H1 (cell line): ENCODE measurements at regions not wholly inside any gene's neighbourhood (a gene's known extent, or its start where the extent isn't known, plus 50 kb on each side); places are given as distances from the start of the nearest gene placed in this dataset.

Experiments
- CTCF ChIA-PET: fragments of 300-600 bp; sonication (Branson Sonifier 250); formaldehyde crosslinking; loops from one replicate; lab custom pipeline; 2021; ENCODE audit not compliant: partially characterized antibody; lab: Charles Lee
- POLR2A ChIA-PET: fragments of 300-600 bp; sonication (Branson Sonifier 250); formaldehyde crosslinking; loops from one replicate; lab custom pipeline; 2021; ENCODE audit warnings: inconsistent platforms; ENCODE audit not compliant: partially characterized antibody; lab: Charles Lee
- DNase-seq, 2 experiments: peaks; one replicate each; pipeline versions ENCODE4 v3.0.0 to v3.0.0-alpha.2; 2010 to 2022; ENCODE audit warnings: low spot score in 2 of 2, low read depth in 1 of 2, mixed read lengths in 1 of 2
- FAIRE-seq: peaks from 2 replicates; lab custom pipeline; 2011; peaks lifted over from hg19 to GRCh38; lab: Jason Lieb, UNC
- H2AFZ ChIP-seq: 2 replicates; pipeline ENCODE4 v1.8.1; 2012; ENCODE audit warnings: low read length, inconsistent platforms
- H2AK5ac ChIP-seq: 2 replicates; pipeline ENCODE4 v1.6.1; 2013; ENCODE audit warnings: low read depth, low read length
- H2BK120ac ChIP-seq: replicated peaks from 2 replicates; pipeline ENCODE3; 2013; ENCODE audit warnings: low read depth, low read length, inconsistent platforms
- H2BK12ac ChIP-seq: 2 replicates; pipeline ENCODE4 v1.6.1; 2013; ENCODE audit warnings: low read depth, low read length
- H2BK15ac ChIP-seq: 2 replicates; pipeline ENCODE4 v1.6.1; 2013; ENCODE audit warnings: low read length
- H2BK20ac ChIP-seq: 2 replicates; pipeline ENCODE4 v1.6.1; 2013; ENCODE audit warnings: low read length
- H2BK5ac ChIP-seq: 2 replicates; pipeline ENCODE4 v1.6.1; 2013; ENCODE audit warnings: low read depth, low read length
- H3K14ac ChIP-seq: 2 replicates; pipeline ENCODE4 v1.6.1; 2013; ENCODE audit warnings: inconsistent platforms; ENCODE audit not compliant: insufficient read length
- H3K18ac ChIP-seq: 2 replicates; pipeline ENCODE4 v1.6.1; 2013; ENCODE audit warnings: low read length; ENCODE audit errors: extremely low read depth
- H3K23ac ChIP-seq: 2 replicates; pipeline ENCODE4 v1.6.1; 2013; ENCODE audit warnings: inconsistent platforms; ENCODE audit not compliant: insufficient read length
- H3K23me2 ChIP-seq: 2 replicates; pipeline ENCODE4 v1.6.1; 2013; ENCODE audit warnings: low read depth, low read length
- H3K27ac ChIP-seq: 2 replicates; pipeline ENCODE4 v1.6.1; 2011; ENCODE audit warnings: low read depth, low read length, inconsistent platforms
- H3K27me3 ChIP-seq, 4 experiments: replicated peaks in 1 of 4; 1 replicate in 1 of 4; 2 replicates in 3 of 4; pipeline versions ENCODE4 v1.6.1 to v1.8.1; 2011 to 2013; ENCODE audit warnings: low read length in 3 of 4, mild to moderate bottlenecking in 3 of 4, inconsistent platforms in 2 of 4, mixed read lengths in 2 of 4, moderate library complexity in 1 of 4; ENCODE audit not compliant: control insufficient read depth in 3 of 4, insufficient read depth in 3 of 4; ENCODE audit errors: extremely low read depth in 1 of 4
- H3K36me3 ChIP-seq, 4 experiments: 2 replicates each; pipeline versions ENCODE4 v1.6.1 to v1.8.1; 2011 to 2013; ENCODE audit warnings: mild to moderate bottlenecking in 4 of 4, low read length in 3 of 4, moderate library complexity in 2 of 4, control low read depth in 1 of 4, inconsistent platforms in 1 of 4; ENCODE audit not compliant: insufficient read depth in 4 of 4, control insufficient read depth in 2 of 4
- H3K4ac ChIP-seq: replicated peaks from 2 replicates; pipeline ENCODE3; 2013; ENCODE audit warnings: low read length, low read depth, mixed read lengths, inconsistent platforms; ENCODE audit not compliant: insufficient read length
- H3K4me1 ChIP-seq, 4 experiments: replicated peaks in 1 of 4; 1 replicate in 1 of 4; 2 replicates in 3 of 4; pipeline versions ENCODE4 v1.6.1 to v1.8.1; 2011 to 2013; ENCODE audit warnings: low read length in 3 of 4, inconsistent platforms in 2 of 4, mixed read lengths in 1 of 4; ENCODE audit not compliant: insufficient read depth in 4 of 4, control insufficient read depth in 3 of 4
- H3K4me2 ChIP-seq, 2 experiments: 2 replicates each; pipeline versions ENCODE4 v1.6.1 to v1.8.1; 2011 to 2013; ENCODE audit warnings: low read depth in 2 of 2, low read length in 2 of 2, control low read depth in 1 of 2, inconsistent platforms in 1 of 2, mild to moderate bottlenecking in 1 of 2; ENCODE audit not compliant: insufficient read depth in 1 of 2
- H3K4me3 ChIP-seq, 4 experiments: fragments of 200-600, 300-600 bp in 1 of 4; sonication (generic), shearing (Covaris generic), sonication (Bioruptor Twin) in 1 of 4; 2 replicates each; pipeline versions ENCODE4 v1.5.1 to v1.8.1; 2011 to 2016; ENCODE audit warnings: low read length in 4 of 4, low read depth in 3 of 4, control low read depth in 2 of 4, inconsistent platforms in 2 of 4, mild to moderate bottlenecking in 2 of 4, mixed read lengths in 1 of 4, moderate library complexity in 1 of 4; ENCODE audit not compliant: insufficient read depth in 2 of 4; ENCODE audit errors: extremely low read depth in 1 of 4
- H3K56ac ChIP-seq: replicated peaks from 2 replicates; pipeline ENCODE3; 2013; ENCODE audit warnings: low read depth, mild to moderate bottlenecking, mixed read lengths, low read length, inconsistent platforms; ENCODE audit not compliant: insufficient read length
- H3K79me1 ChIP-seq: 2 replicates; pipeline ENCODE4 v1.6.1; 2013; ENCODE audit warnings: low read depth, low read length, control low read depth
- H3K79me2 ChIP-seq, 2 experiments: 2 replicates each; pipeline versions ENCODE4 v1.6.1 to v1.8.1; 2012 to 2013; ENCODE audit warnings: low read length in 2 of 2, mild to moderate bottlenecking in 2 of 2, inconsistent platforms in 1 of 2; ENCODE audit not compliant: insufficient read depth in 2 of 2, control insufficient read depth in 1 of 2
- H3K9ac ChIP-seq, 4 experiments: replicated peaks in 1 of 4; 1 replicate in 1 of 4; 2 replicates in 3 of 4; pipeline versions ENCODE4 v1.6.1 to v1.8.1; 2011 to 2013; ENCODE audit warnings: low read depth in 3 of 4, low read length in 3 of 4, control low read depth in 2 of 4, mild to moderate bottlenecking in 2 of 4, moderate library complexity in 2 of 4, inconsistent platforms in 1 of 4; ENCODE audit errors: extremely low read depth in 1 of 4
- H3K9me3 ChIP-seq, 2 experiments: 2 replicates each; pipeline versions ENCODE4 v1.6.1 to v1.8.1; 2012 to 2013; ENCODE audit warnings: mild to moderate bottlenecking in 2 of 2, moderate library complexity in 2 of 2, control low read depth in 1 of 2, inconsistent platforms in 1 of 2, low read depth in 1 of 2, low read length in 1 of 2, mixed read lengths in 1 of 2; ENCODE audit not compliant: insufficient read depth in 2 of 2
- H4K20me1 ChIP-seq, 2 experiments: replicated peaks in 1 of 2; 2 replicates each; pipeline versions ENCODE3 to v1.8.1; 2011 to 2013; ENCODE audit warnings: inconsistent platforms in 2 of 2, low read length in 2 of 2, mild to moderate bottlenecking in 1 of 2; ENCODE audit not compliant: insufficient read depth in 2 of 2, control insufficient read depth in 1 of 2
- H4K5ac ChIP-seq: 2 replicates; pipeline ENCODE4 v1.6.1; 2013; ENCODE audit warnings: low read length, low read depth, mixed read lengths, inconsistent platforms; ENCODE audit not compliant: insufficient read length
- H4K8ac ChIP-seq: 2 replicates; pipeline ENCODE4 v1.8.0; 2013; ENCODE audit warnings: mild to moderate bottlenecking, moderate library complexity, low read length, inconsistent platforms; ENCODE audit not compliant: insufficient read depth; ENCODE audit errors: extremely low read depth
- H4K91ac ChIP-seq: replicated peaks from 2 replicates; pipeline ENCODE3; 2013; ENCODE audit warnings: low read length, mixed read lengths, inconsistent platforms; ENCODE audit not compliant: insufficient read length
- ATF3 ChIP-seq: IDR thresholded peaks from 2 replicates; pipeline ENCODE4 v1.6.1; 2011; ENCODE audit warnings: low read depth, mild to moderate bottlenecking, low read length; ENCODE audit not compliant: insufficient read depth
- CEBPB ChIP-seq: IDR thresholded peaks from 2 replicates; pipeline ENCODE4 v1.6.1; 2012; ENCODE audit warnings: low read depth, low read length
- CTCF ChIP-seq, 3 experiments: IDR thresholded peaks; 1 replicate in 2 of 3; 2 replicates in 1 of 3; pipeline versions ENCODE4 v1.5.1 to v1.6.1; 2011; ENCODE audit warnings: low read length in 3 of 3, mild to moderate bottlenecking in 3 of 3, inconsistent platforms in 2 of 3, low read depth in 1 of 3, moderate library complexity in 1 of 3; ENCODE audit not compliant: insufficient read depth in 1 of 3; ENCODE audit errors: control extremely low read depth in 1 of 3
- GTF2F1 ChIP-seq: IDR thresholded peaks from 2 replicates; pipeline ENCODE4 v1.6.1; 2012; ENCODE audit warnings: low read depth, low read length, improper control_type of control experiment, borderline replicate concordance
- KDM5A ChIP-seq: fragments of 200-600 bp; IDR thresholded peaks from 2 replicates; pipeline ENCODE4 v1.7.1; 2012; ENCODE audit warnings: mild to moderate bottlenecking, low read length, inconsistent platforms, mixed read lengths
- MAFK ChIP-seq: IDR thresholded peaks from 2 replicates; pipeline ENCODE4 v1.6.1; 2012; ENCODE audit warnings: low read depth, mild to moderate bottlenecking, improper control_type of control experiment, low read length
- RAD21 ChIP-seq, 2 experiments: IDR thresholded peaks in 1 of 2; conservative IDR thresholded peaks in 1 of 2; 2 replicates each; pipeline ENCODE4 v1.6.1; 2011; ENCODE audit warnings: low read depth in 2 of 2, low read length in 2 of 2, improper control_type of control experiment in 1 of 2, inconsistent platforms in 1 of 2, mild to moderate bottlenecking in 1 of 2, moderate library complexity in 1 of 2
- SIN3A ChIP-seq, 2 experiments: IDR thresholded peaks in 1 of 2; conservative IDR thresholded peaks in 1 of 2; 2 replicates each; pipeline ENCODE4 v1.6.1; 2011 to 2012; ENCODE audit warnings: low read length in 2 of 2, improper control_type of control experiment in 1 of 2, low read depth in 1 of 2, mild to moderate bottlenecking in 1 of 2
- TAF1 ChIP-seq: IDR thresholded peaks from 2 replicates; pipeline ENCODE4 v1.6.1; 2011; ENCODE audit warnings: mild to moderate bottlenecking, low read depth, low read length
- TCF12 ChIP-seq: IDR thresholded peaks from 2 replicates; pipeline ENCODE4 v1.6.1; 2011; ENCODE audit warnings: low read depth, mild to moderate bottlenecking, low read length
- WGBS, 2 experiments: shearing (Covaris generic) in 1 of 2; methylation state at CpG; one replicate each; pipeline versions ENCODE4 v1.1.6 to v1.1.7; 2013 to 2015; ENCODE audit warnings: low lambda C conversion rate in 2 of 2, mixed read lengths in 2 of 2, inconsistent platforms in 1 of 2, low coverage in 1 of 2, missing lambda C conversion rate in 1 of 2; ENCODE audit not compliant: insufficient replicate concordance in 2 of 2, insufficient coverage in 1 of 2, insufficient read length in 1 of 2; ENCODE audit errors: extremely low coverage in 1 of 2, missing lambda C conversion rate in 1 of 2; 5-methylcytosine and 5-hydroxymethylcytosine counted together

- no peak overlapping the region for H2AK5ac ChIP-seq
- H3K14ac ChIP-seq: no peak overlapping the region
- TF ChIP-seq GTF2F1 (no peak), RAD21 (IDR thresholded peaks at IDR 0.05 in 1 of 2, conservative IDR thresholded peaks at IDR 0.05 in 1 of 2; ENCODE audit: low read depth in 2 of 2, low read length in 2 of 2) (peak; percentile 52 to 64), TAF1 (no peak), TCF12 (no peak), CEBPB (no peak), KDM5A (no peak), MAFK (no peak), ATF3 (no peak; the same call in 1 of the 2 replicates), SIN3A (conservative IDR thresholded peaks at IDR 0.05 in 1 of 2, IDR thresholded peaks at IDR 0.05 in 1 of 2; ENCODE audit: low read depth in 1 of 2, low read length in 2 of 2) (no peak), CTCF (IDR thresholded peaks at IDR 0.05; ENCODE audit: control extremely low read depth in 1 of 3, insufficient read depth in 1 of 3, low read depth in 1 of 3, low read length in 3 of 3) (peak in 2 of 3 experiments; percentile 48 to 56; a peak in 3 of 4 replicates)
- H2BK15ac ChIP-seq: no peak overlapping the region
- no peak overlapping the region for H3K4ac ChIP-seq
- H3K36me3 ChIP-seq: no peaks in the 10 kb centered on the region
- no peak overlapping the region for H3K56ac ChIP-seq
- no peaks in the 10 kb centered on the region for H3K9me3 ChIP-seq
- H3K27me3 ChIP-seq: no peaks in the 10 kb centered on the region
- no peaks in the 10 kb centered on the region for H3K4me1 ChIP-seq
- no peaks in the 10 kb centered on the region for H3K23me2 ChIP-seq
- CTCF ChIA-PET: interaction anchor here (0.7 to 1.6 kb wide), 3 partner anchors 18 to 121 kb away, joined by 3 to 5 read pairs (median 5); no protein-coding TSS in a partner anchor
- H3K9ac ChIP-seq: no peak overlapping the region
- peak overlapping the region; percentile 62; the same call in 1 of the 2 replicates for H2AFZ ChIP-seq
- WGBS, 2 experiments: 17% methylated on average over 2 of the region's 2 CpGs; no CpG with 5 or more reads in 1 of the 2 experiments
- H4K8ac ChIP-seq: no peak overlapping the region
- H3K79me2 ChIP-seq: no peaks in the 10 kb centered on the region
- H4K20me1 ChIP-seq: no peaks in the 10 kb centered on the region
- no peak overlapping the region for H3K4me3 ChIP-seq
- no peak overlapping the region for H3K27ac ChIP-seq
- H2BK20ac ChIP-seq: no peak overlapping the region
- POLR2A ChIA-PET: no interaction called here
- H3K18ac ChIP-seq: no peak overlapping the region
- no peaks in the 10 kb centered on the region for H3K79me1 ChIP-seq
- H2BK5ac ChIP-seq: no peak overlapping the region
- no peak overlapping the region for H2BK120ac ChIP-seq
- H4K91ac ChIP-seq: no peak overlapping the region
- no peak overlapping the region for H4K5ac ChIP-seq
- DNase-seq (no peak), FAIRE-seq (peak; percentile 69)
- no peak overlapping the region for H3K4me2 ChIP-seq
- H2BK12ac ChIP-seq: no peak overlapping the region
- no peak overlapping the region for H3K23ac ChIP-seq
Measured at GRCh38 chrX:11908371-11908770, 150.3 kb downstream of the MSL3 start.
